HG03064 (cell line): ENCODE measurements at regions not wholly inside any gene's neighbourhood (a gene's known extent, or its start where the extent isn't known, plus 50 kb on each side); places are given as distances from the start of the nearest gene placed in this dataset.
"Not testable (repeated sequence)": the region's sequence is repeated elsewhere in the genome, so short reads cannot be mapped to it uniquely, and the experiment has no call there.

Experiments used
- ATAC-seq: cut with Tn5 transposase; IDR thresholded peaks from one replicate; pipeline ENCODE4 v1.9.1; 2021; ENCODE audit warnings: low read depth; ENCODE audit not compliant: unreplicated experiment

- no peak for ATAC-seq
These were observed 115.6 kb upstream of the LMCD1 start for GRCh38 chr3:8385848-8386620.

DNA sequence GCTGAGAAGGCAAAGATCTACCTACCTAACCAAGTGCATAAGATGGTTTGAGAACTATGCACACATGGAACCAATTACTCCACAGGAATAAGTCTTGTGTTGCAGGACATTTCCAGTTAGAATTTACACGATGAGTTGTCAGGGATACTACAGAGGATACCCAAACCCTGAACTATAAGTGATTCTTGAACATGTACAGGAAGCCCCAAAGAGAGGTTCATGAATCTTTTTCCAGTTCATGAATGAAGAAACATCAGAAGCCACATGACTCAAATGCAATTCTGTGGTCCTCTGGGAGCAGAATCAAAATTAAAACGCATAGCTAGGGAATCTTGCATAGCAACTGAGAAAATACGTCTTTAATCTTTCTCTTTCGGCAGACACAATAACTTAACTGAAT is 114.1 kb upstream of the LMCD1 start:
- no peak for ATAC-seq

GRCh38 chr3:8399686-8400085 is 101.9 kb upstream of the LMCD1 start:
- ATAC-seq, result no peak

DNA sequence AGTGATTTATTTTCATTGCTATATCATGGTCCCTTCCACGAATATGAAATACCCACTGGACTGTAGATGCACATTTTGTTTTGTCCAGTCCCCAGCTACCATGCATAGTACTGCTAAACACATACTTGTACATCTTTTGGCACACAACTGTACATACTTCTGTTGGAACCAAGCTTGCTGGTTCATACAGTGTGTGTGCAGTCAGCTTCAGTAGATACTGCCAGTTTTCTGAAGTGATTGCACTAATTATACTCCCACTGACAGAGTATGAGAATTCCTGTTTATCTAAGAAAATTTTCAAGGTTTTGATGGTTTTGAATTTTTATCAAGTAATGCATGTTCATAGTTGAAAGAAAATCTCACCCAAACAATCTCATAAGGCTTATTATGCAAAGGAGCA is 100.7 kb upstream of the LMCD1 start:
- no peak for ATAC-seq

DNA sequence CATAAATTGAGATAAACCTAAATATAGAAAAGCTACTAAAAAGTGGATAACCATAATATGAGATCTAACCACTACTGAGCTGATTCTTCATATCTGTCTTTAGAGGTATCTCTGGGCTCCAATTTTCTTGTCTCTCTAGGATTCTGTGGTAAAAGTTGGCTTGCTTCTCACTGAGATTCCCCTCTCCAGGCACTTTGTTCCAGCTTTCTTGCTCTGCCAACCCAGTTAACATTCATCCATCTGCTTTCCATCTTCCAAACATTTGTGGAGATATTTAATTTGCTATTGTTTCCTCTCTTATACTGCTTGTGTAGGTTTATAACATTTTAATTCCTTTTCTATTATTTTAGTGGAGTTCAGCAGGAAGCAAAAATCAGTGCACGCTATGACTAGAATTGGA is 97.6 kb upstream of the LMCD1 start:
- ATAC-seq, result no peak

DNA sequence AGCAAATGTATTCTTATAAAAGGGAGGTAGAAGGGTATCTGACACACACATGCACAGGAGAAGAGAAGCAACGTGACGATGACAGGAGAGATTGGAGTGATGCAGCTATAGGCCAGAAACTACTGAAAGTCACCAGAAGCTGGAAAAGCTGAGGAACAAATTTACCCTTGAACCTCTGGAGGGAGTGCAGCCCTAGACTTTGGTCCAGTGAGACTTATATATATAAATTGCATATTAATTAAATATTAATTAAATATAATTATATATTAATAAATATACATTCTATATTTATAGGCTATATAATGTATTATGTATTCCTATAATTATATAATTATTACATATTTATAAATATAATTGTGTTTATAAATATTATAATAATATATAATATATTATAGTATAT is 96.5 kb upstream of the LMCD1 start:
- no peak for ATAC-seq

- no peak for ATAC-seq
These were observed 95.1 kb upstream of the LMCD1 start for GRCh38 chr3:8406479-8406878.

DNA sequence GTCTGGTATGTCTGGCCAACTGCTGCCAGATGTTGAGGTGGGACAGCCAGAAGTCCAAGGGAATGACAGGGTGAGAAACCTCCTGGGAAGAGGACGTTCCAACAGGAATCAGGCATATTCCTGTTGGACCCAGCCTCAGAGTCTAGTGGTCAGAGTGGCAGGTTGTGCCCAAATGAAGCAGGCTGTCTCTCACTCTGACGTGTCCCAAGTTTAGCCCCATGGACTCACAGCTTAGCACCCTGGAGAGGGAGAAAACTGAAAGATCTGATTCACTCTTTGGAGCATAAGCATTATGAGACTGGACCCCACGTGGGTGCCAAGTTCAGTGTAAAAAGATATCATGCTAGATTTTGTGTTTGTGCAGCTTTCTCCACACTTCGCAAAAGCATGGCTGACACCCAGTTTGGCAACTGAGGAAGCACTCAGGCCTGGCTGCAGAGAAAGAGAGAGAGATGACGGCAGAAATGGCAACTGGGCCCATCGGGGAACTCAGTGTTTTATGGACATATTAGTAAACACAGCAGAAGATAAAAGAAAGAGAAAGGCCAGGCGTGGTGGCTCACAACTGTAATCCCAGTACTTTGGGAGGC is 88.2 kb upstream of the LMCD1 start:
- ATAC-seq, result no peak

- ATAC-seq, result no peak
These were observed 84.7 kb upstream of the LMCD1 start for GRCh38 chr3:8416965-8417364.

DNA sequence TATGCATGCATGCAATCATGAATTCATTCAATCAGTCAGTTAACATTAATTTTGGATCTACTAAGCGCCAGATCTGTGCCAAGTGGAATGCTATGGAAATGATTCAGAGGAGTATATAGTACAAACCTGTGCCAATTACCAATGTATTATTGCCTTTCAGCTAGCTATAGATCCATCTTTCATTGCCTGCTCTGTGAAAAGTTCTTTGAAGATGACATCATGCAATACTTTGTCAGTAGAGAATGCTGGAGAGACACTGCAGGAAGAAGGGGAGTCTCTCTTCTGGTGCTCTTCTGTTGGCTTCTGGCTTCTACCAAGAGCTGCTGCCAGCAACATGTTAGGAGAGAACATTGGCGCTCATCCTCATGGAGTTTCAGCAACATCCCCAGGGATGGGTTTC is 81.0 kb upstream of the LMCD1 start:
- no peak for ATAC-seq

- no peak for ATAC-seq
These were observed 80.4 kb upstream of the LMCD1 start for GRCh38 chr3:8421267-8421666.

DNA sequence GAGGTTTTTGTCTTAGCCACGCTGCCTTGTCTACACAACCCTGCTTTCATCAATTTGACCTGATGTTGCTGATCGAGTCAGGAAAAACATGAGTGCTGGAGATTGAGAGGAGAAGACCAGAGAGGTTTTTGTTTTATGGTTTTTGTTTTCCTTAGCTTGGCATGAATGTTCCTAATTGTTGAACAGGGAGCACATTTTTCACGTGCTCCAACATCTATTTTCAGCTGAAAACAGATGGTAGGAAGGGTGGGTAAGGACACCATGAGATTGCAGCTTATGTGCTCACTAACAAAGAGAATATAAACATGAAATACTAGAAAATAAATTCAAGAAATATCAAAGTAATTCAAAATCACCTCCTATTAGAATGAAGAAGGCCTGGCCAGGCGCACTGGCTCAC is 79.9 kb upstream of the LMCD1 start:
- no peak for ATAC-seq

- no peak for ATAC-seq
These were observed 78.3 kb upstream of the LMCD1 start for GRCh38 chr3:8423307-8423706.

- ATAC-seq, result no peak
These were observed 77.3 kb upstream of the LMCD1 start for GRCh38 chr3:8424281-8424680.

DNA sequence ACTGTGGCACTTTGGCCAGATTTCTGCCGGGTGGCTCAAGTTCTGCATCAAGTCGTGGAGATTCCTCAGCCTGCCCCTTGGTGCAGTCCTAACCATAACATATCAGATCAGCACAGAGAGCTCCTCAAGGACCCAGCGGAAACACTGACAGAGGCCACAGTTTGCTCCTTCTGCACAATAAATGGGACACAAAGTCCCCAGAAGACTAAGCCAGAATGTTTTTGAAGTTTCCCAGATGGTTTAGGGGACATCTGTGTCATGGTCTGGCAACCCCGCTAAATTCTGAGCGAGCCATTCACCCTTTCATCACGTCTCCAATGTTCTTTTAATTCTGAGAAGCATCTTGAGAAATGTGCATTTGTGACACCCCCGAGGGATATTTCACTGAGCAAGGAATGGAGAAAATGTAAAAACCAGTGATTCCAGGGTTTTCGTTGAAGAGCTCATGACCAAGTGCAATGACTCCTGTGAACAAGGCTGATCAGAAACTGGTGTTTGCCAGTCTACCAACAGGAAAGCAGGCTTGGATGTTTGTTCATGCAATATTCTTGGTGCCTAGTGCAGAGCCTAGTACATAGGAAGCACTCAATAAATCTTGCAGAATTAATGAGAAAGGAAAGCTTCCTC is 64.8 kb upstream of the LMCD1 start:
- no peak for ATAC-seq

DNA sequence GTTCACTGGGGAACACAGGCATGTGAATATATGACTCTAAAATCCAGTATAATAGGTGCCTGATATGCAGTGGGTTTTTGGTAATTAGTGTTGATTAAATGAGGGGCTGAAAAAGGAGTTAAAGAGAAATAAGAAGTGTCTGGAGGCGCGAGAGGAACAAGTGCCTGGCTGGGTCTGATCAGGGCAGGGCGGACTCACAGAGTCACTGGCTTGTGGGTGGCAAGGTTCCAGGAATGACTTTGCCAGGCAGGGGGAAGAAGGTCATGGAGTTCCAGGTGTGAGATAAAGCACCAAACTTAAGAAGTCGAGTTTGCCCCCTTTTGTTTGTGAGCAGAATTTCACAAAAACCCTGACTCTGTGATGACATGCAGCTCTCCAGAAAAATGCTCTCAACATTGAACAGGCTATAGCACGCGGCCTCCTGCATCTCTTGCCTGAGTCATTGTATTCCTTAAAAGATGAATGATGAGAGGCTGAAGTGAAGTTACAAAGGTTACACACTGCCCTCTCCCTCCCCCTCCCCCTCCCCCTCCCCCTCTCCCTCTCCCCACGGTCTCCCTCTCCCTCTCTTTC is 63.0 kb upstream of the LMCD1 start:
- ATAC-seq, result no peak

- ATAC-seq, result not testable (repeated sequence)
These were observed 61.5 kb upstream of the LMCD1 start for GRCh38 chr3:8440142-8440541.

GRCh38 chr3:8441969-8442559 is 59.6 kb upstream of the LMCD1 start:
- no peak for ATAC-seq

DNA sequence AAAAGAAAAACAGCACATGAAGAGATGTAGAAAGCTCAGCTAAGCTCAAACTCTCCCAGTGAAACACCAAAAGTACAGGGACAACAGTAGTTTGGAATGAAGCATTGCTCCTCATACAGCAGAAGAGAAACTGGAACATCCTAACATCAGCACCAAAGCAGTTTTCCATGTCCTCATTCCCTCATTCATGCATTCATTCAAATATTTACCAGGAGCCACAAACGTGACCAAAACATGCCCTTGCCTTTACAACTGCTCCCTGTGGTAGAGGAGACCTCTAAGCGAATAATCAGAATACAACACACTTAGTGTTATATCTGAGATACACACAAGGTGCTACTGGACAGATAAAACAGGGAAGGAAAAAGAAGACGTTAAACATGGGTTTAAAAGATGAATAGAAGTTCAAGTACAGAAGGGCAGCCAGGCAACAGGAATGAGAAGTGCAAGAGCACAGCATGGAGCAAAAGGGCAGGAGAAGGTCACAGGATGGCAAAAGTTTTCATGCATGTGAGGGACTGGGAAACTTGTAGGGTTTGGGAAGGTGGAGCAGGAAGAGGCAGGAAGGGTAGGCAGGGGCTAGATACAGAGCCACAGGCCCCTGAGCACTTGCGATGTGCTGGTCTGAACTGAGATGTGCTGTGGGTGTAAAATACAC is 58.5 kb upstream of the LMCD1 start:
- no peak for ATAC-seq

- no peak for ATAC-seq
These were observed 57.5 kb upstream of the LMCD1 start for GRCh38 chr3:8443829-8444791.
